CD4-positive, alpha-beta T cell treated with Interleukin-17A for 4 hours (primary cell): ENCODE measurements at regions not wholly inside any gene's neighbourhood (a gene's known extent, or its start where the extent isn't known, plus 50 kb on each side); places are given as distances from the start of the nearest gene placed in this dataset.
A peak's percentile ranks its signal among the peaks of the same experiment; 100 is the strongest.
"Not testable (repeated sequence)": the region's sequence is repeated elsewhere in the genome, so short reads cannot be mapped to it uniquely, and the experiment has no call there.

Experiments
- DNase-seq: peaks from one replicate; pipeline ENCODE4 v3.0.0-alpha.2; 2020; ENCODE audit warnings: mixed read lengths

DNA sequence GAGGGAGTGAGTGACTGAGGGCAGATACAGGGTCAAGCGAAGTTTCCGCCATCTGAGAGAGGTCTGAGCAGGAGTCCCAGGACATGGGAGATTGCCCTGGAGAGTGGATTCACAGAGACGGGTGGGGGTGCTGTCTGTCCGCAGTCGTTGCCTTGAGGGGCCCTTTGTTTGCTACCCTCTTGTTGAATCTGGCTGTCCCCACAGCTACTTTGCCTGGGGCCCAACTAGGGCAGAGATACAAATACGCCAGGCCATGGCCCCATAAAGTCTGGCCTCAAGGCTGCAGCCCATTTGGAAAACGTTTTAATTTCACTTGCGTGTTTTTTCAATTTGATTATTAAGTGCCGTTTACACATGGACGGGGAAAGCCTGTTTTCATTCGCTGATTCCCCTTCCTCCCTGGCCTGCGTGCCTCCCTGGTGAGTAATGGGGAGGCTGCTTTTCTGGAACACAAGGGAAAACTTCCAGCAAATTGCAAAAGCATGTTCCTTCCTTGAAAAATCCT, 134.4 kb downstream of the SMIM20 start:
- DNase-seq, result no peak

GRCh38 chr4:26048950-26049349, 134.9 kb downstream of the SMIM20 start:
- no peak for DNase-seq

- no peak for DNase-seq
These were observed 135.4 kb downstream of the SMIM20 start for GRCh38 chr4:26049447-26049846.

GRCh38 chr4:26050212-26050643, 136.2 kb downstream of the SMIM20 start:
- DNase-seq, result no peak

DNA sequence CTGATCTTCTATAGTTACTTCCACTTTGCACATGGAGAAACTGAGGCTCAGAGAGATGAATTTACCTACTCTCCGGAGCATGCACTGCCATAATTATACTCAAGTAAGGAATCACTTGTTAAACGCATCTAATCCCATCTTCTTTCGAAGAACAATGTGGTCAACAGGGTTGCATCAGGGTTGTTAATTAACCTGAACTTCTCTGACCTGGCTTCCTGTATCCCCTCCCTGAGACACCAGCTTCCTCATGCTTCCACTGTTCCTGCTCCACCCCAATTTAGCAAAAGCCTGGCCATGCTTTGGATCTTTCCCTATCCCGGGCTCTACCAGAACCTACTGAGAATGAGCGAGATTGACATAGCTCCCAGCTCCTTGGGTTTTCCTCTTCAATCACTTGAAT, 136.7 kb downstream of the SMIM20 start:
- DNase-seq, result no peak

- DNase-seq, result no peak
These were observed 137.2 kb downstream of the SMIM20 start for GRCh38 chr4:26051240-26051639.

DNA sequence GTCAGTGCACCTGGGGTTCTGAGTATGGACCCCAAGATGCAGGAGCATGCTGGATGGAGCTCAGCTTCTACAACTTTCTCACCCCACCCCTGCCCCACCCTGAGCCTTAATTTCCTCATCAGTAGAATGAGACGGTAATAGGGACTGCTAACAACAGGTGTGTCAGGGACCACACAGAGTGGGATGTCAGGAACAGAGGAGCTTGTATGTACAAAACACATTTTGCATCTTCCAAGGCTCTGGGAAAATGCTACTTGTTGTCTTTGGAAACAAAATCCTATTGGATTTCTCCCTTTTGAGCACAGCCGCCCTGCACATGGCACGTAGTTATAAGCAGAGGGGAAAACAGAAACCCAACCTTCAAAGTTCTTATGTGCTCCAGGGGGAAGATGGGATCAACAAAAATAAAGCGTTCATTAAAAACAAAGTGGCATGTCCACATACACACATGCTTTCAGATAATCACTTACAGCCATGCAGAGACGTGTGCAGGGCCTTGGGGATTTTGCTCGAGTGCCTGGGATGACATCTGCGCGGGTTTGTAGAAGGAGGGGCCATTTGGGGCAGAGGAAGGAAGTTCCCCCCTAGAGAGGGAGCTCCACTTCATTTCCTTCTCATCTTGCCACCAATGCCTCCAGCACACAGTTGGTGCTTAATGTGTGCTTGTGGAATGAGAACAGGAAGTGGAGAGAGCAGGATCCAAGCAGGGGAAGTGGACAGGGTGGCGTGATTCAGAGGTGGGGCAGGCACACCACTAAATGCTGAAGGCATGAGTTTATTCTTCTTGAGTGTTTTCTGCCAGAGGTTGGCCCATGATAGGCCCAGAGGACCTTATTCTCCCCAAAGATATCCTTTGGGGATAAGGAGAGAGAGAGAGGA, 138.9 kb downstream of the SMIM20 start:
- DNase-seq, result no peak

GRCh38 chr4:26053761-26054160, 139.7 kb downstream of the SMIM20 start:
- no peak for DNase-seq

GRCh38 chr4:26055855-26056254, 141.8 kb downstream of the SMIM20 start:
- no peak for DNase-seq

DNA sequence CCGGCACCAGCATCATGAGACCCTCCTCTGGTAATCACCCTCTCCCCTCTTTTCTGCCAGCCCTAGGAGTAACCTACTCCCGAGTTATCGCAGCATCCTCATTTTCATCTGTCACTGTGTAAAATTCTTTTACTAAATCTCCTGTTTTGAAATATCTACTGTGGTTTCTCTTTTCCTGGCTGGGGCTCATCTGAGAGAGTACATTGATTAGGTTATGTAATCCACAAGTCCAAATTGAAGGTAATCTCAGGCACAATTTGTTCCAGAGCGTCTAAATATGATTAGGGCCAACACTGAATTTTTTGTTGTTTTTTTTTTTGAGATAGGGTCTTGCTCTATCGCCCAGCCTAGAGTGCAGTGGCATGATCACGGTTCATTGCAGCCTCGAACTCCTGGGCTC, 142.4 kb downstream of the SMIM20 start:
- DNase-seq, result no peak

- not testable (repeated sequence) for DNase-seq
These were observed 143.8 kb downstream of the SMIM20 start for GRCh38 chr4:26057839-26058238.

DNA sequence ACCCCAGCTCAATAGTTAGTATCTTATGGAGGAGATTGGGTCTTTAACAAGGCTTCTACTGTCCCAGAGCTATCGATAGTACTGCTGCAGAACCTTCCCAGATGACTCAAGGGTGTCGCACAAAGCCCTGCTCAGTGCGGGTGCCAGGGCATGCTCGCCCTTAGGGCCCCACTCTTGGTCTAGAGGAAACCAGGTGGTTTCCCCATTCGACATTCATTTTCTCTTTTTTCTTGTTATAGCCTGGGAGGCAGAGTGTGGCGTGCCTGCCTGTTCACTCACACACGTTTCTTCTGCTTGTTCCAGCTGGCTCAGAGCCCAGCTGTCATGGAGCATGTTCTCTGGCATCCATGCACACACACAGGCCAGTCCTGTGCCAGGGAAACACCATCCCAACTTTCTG, 144.5 kb downstream of the SMIM20 start:
- DNase-seq, result peak; percentile 20

DNA sequence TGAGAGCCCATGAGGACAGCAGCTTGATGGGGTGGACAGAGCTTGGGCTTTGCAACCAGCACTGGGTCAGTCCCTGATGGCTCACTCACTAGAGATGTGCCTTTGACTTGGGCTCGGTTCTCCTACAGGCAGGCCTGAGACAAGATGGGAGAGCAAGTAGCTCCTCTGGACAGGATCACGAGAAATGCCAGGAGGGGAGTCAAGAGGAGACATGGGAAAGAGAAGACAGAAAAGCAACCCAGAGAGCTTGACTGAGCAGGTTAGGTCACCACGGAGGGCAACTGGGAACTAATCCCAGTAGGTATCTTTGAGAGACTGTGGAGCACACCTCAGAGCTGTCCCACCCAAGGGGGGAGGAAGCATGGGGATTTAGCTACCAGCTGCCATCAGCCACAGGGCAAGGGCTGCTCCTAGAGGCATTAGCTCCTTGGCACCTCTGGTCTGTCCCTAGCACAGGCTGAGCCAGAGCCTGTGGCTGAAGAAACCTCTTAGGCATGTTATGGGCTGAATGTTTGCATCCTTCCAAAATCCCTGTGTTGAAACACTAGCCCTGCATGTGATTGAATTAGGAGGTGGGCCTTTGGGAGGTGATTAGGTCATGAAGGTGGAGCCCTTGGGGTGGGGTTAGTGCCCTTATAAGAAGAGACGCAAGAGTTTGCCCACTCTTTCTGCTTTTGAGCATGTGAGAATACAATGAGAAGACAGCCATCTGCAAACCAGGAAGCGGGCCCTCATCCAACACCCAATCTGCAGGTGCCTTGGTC, 145.6 kb downstream of the SMIM20 start:
- no peak for DNase-seq

- no peak for DNase-seq
These were observed 146.3 kb downstream of the SMIM20 start for GRCh38 chr4:26060286-26060685.

DNA sequence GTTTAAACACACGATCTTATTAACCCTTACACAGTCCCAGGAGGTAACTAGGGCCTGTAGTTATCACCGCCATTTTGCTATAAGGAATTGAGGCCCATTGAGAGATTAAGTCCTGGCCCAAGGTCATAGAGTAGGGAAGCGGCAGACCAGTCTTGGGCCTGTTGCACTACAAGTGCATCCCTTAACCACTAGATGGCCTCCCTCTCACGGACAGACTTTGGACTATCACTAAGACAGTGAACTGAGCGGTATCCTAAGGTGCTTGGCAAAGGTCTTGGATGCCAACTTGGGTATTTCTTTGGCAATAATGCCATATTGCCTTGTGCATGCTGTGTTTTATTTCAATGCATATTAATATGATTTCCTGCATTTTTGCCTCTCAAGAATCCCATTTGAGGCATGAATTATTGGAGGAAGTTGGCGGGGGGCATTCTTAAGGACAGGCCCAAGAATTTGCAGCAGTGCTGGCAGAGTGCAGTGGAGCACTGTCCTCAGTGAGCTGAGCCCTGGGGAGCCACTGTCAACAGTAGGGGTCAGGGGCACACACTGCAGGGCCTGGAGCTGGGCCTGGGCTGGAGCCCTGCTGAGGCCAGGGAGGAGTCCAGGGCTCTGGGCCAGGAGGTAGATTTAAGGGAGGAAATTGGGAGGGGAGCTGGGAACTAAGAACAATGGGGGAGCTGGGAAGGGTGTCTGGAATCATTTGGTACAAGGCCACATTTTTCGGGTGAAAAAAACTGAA, 147.4 kb downstream of the SMIM20 start:
- peak; percentile 29 for DNase-seq

DNA sequence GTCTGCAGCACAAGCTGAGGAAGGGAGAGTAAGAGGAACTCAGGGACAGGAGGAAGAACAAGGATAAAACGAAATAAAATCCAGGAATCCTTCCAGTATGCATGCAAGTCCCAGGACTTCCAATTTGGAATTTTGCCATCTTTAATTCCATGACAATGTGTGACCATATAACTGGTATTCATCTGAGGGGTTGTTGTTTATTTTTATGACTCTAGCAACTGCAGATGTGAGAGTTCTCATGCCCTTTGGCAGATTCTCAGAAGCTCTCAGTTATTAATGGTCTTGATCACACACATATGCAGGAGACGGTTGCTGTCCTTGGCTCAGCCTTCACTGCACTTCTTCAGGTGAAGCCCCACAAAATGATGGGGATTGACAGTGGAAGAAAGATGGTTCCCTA, 148.2 kb downstream of the SMIM20 start:
- no peak for DNase-seq

DNA sequence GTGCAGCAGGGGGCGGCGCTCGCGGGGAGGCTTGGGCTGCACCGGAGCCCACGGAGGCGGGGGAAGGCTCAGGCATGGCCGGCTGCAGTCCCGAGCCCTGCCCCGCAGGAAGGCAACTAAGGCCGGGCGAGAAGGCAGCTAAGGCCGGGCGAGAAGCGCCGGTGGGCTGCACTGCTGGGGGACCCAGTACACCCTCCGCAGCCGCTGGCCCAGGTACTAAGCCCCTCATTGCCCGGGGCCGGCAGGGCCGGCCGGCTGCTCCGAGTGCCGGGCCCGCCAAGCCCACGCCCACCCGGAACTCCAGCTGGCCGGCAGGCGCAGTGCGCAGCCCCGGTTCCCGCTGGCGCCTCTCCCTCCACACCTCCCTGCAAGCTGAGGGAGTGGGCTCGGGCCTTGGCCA, 150.0 kb downstream of the SMIM20 start:
- not testable (repeated sequence) for DNase-seq

DNA sequence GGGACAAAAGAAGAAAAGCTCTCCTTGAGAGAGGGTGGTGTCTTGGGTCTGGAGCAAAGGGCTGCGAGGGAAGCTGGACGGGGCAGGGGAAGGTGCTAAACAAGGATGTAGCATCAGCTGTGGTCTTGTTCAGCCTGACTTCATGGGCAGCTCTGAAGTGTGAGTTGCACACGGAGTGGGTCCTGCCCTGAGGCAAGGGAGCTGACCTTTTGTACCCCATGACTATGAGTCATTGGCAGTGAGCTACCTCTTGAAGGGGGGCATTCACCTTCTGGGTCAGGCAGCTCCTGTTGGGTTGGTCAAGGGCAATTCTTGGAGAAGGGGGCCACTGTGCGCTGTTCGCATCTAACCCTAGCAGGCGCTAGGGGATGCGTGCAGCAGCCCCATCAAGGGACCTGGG, 151.8 kb downstream of the SMIM20 start:
- no peak for DNase-seq

DNA sequence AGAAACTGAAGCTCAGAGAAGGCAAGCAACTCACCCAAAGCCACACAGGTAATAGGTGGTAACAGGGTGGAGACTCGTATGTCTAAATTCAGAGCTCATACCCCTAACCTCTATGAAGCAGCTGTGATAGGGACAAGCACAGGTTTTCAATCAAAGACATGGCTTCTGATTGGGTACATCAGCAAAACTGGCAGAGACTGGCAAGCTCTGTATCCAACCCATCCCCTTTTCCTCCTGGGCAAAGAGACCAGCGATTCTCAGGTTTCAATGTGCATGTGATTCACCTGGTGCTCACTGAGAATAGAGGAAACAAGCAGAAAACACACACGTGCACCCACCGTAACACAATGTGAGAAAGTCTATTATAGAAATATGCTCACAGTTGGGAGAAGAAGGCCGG, 153.0 kb downstream of the SMIM20 start:
- no peak for DNase-seq

DNA sequence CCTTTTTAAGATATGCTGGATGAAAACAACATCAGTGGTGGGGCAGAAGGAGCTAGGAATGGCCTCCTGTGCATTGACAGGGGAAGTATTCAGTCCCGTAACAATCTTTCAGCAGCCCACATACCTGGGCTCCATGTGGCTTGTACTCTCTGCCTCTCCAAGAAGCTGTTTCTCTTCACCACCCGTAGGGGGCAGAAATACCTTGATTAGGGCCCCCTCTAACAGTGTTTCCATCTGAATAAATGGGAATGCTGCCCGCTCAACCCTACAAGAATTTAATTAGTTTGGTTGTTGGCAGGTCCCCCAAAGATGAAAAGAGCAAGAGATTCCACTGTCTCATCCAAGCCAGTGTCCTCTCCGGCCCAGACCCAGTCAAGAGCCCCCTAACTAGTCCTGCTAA, 155.2 kb downstream of the SMIM20 start:
- DNase-seq, result no peak

GRCh38 chr4:26071688-26072087, 157.7 kb downstream of the SMIM20 start:
- no peak for DNase-seq

DNA sequence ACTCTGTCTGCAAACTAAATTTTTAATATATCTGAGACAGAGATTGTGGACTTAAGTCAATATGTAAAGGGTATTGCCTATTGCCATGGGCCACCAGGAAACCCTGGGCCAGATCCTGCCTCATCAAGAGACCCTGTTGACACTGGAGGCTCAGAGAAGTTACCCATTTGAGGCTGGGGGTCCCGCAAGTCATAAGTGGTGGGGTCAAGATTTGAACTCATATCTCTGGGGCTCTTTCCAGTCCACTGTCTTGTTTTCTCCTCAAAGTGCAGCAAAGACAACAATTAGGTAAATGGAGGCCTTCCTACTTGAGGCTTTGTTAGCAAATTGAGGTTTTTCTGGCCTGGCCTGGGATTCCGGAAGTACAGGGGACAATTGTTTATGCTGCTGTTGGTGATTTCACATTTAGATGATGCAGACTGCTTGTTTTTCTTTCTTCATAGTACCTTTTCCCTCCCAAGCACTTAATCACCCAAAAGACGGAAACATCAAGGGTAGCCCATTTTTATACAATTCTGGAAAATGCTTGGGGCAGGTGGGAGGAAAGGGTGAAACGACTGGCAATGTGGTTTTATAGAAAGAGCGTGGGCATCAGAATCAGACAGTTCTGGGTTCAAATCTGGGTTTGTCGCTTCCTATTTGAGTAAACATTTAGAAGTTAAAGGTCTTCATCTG, 160.0 kb downstream of the SMIM20 start:
- no peak for DNase-seq
